DMS114 treated with DMSO at 0.1 percent for 48 hours (cell line): ENCODE measurements at regions not wholly inside any gene's neighbourhood (a gene's known extent, or its start where the extent isn't known, plus 50 kb on each side); places are given as distances from the start of the nearest gene placed in this dataset.
"Not testable (repeated sequence)": the region's sequence is repeated elsewhere in the genome, so short reads cannot be mapped to it uniquely, and the experiment has no call there.

Source experiments
- DNase-seq: peaks from one replicate; lab custom pipeline; 2025; ENCODE audit not compliant: unreplicated experiment; lab: John Stamatoyannopoulos, UW

GRCh38 chr1:29428280-29428615 is 191.9 kb downstream of the PTPRU start:
- no peak for DNase-seq

GRCh38 chr1:29427614-29428279 is 191.4 kb downstream of the PTPRU start:
- DNase-seq: no peak

GRCh38 chr1:29426701-29427279 is 190.5 kb downstream of the PTPRU start:
- no peak for DNase-seq

GRCh38 chr1:29425631-29426030 is 189.3 kb downstream of the PTPRU start:
- DNase-seq: no peak

- no peak for DNase-seq
These were observed 187.9 kb downstream of the PTPRU start for GRCh38 chr1:29424266-29424665.

GRCh38 chr1:29420202-29420601 is 183.9 kb downstream of the PTPRU start:
- DNase-seq: no peak

GRCh38 chr1:29417971-29418370 is 181.6 kb downstream of the PTPRU start:
- no peak for DNase-seq

- no peak for DNase-seq
These were observed 181.0 kb downstream of the PTPRU start for GRCh38 chr1:29417147-29417858.

GRCh38 chr1:29416267-29417146 is 180.2 kb downstream of the PTPRU start:
- DNase-seq: no peak

GRCh38 chr1:29415861-29416260 is 179.5 kb downstream of the PTPRU start:
- DNase-seq: no peak

- no peak for DNase-seq
These were observed 179.0 kb downstream of the PTPRU start for GRCh38 chr1:29415156-29415830.

- DNase-seq: no peak
These were observed 177.8 kb downstream of the PTPRU start for GRCh38 chr1:29414086-29414485.

GRCh38 chr1:29413661-29414060 is 177.3 kb downstream of the PTPRU start:
- DNase-seq: no peak

GRCh38 chr1:29412591-29412990 is 176.3 kb downstream of the PTPRU start:
- no peak for DNase-seq

- DNase-seq: no peak
These were observed 174.2 kb downstream of the PTPRU start for GRCh38 chr1:29410476-29410875.

GRCh38 chr1:29409616-29410015 is 173.3 kb downstream of the PTPRU start:
- no peak for DNase-seq

GRCh38 chr1:29408831-29409605 is 172.7 kb downstream of the PTPRU start:
- no peak for DNase-seq

GRCh38 chr1:29406814-29407213 is 170.5 kb downstream of the PTPRU start:
- DNase-seq: no peak

GRCh38 chr1:29400203-29400602 is 163.9 kb downstream of the PTPRU start:
- not testable (repeated sequence) for DNase-seq

GRCh38 chr1:29399465-29399864 is 163.1 kb downstream of the PTPRU start:
- no peak for DNase-seq
